Hepatic stellate cell (primary cell): ENCODE measurements at regions not wholly inside any gene's neighbourhood (a gene's known extent, or its start where the extent isn't known, plus 50 kb on each side); places are given as distances from the start of the nearest gene placed in this dataset.

Experiments used
- DNase-seq: peaks from one replicate; pipeline ENCODE4 v3.0.0; 2011; ENCODE audit warnings: low spot score

DNA sequence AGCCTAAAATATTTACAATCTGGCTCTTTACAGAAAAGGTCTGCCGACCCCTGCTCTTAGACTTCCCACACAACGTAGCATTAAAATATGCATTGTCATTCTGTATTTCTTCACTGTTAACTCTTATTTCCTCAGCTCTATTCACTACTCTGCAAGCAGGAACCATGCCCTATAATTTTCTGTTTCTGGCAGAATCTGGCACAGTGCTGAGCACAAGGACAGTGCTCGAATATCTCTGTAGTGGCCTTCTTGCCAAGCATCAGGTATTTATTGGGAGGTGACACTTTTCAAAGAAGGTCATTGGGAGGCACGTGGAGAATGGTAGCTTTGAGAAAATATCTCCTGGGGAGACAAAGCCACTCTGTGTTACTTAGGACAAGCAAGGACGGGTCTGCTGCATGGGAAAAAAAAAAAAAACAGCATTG is 77.9 kb downstream of the PSMG1 start:
- DNase-seq: no peak

DNA sequence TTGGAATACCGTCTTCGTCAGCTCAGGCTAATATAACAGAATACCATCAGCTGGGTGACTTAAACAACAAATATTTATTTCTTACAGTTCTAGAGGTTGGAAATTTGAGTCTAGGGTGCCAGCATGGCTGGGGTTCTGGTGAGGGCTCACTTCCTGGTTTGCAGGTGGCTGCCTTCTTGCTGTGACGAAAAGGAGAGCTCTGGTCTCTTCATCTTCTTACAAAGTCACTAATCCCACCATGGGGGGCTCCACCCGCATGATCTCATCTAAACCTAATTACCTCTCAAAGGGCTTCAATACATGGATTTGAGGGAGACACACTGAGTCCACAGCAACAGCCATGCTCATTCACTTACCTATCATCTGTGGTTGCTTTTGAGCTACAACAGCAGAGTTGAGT is 78.3 kb downstream of the PSMG1 start:
- no peak for DNase-seq

DNA sequence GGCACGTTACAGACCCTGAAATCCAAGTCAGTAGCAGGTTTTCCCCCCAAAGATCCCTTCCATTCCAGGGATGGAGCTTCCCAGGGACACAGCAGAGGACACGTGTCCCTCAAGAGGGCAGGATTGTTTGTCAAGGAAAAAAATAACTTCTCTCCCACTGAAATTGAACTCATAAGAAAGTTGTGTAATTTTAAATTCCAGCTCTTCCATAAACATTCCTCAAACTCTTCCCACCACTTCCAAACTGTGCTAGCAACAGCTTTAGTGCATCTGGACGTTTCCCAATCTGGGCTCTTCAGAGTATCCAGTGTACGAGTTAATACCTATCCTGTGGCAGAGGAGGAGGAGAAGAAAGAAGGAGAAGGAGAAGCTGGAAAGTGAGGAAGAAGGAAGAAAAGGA is 79.6 kb downstream of the PSMG1 start:
- peak; percentile 51 for DNase-seq

DNA sequence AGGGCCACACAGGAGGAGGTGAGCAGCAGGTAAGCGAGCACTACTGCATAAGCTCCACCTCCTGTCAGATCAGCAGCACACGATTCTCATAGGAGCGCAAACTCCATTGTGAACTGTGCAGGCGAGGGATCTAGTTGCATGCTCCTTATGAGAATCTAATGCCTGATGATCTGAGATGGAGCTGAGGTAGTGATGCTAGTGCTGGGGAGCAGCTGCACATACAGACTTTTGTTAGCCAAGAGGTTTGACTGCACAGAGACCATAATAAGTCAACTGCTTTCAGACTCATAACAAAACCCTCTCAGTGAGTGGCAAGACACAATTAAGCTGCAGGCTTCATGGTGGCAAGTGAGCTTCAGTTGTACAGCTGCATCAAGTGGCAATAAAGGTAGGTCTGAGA is 83.4 kb downstream of the PSMG1 start:
- DNase-seq: no peak

DNA sequence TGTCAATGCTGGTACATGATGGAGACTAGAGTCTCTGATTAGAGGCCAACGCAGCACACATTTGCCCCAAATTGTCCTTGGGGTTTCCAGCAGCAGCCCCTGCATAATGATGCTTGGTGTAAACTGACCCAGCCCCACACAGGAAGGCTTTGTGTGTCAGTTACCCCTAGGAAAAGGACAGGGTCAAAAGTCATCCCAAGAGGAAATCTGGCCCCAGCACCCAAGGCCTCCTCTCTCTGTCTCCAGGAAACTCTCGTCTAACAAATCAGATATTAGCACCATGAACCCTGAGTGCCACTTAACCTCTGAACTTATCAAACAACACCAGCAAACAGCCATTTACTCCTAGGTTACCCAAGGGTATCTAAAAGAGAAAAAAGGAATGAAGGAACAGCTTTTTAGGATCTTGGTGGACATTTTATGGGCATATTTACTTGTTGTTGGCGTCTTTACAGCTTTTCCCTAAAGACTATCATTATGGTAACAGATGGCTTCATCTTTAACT is 84.5 kb downstream of the PSMG1 start:
- DNase-seq: no peak

DNA sequence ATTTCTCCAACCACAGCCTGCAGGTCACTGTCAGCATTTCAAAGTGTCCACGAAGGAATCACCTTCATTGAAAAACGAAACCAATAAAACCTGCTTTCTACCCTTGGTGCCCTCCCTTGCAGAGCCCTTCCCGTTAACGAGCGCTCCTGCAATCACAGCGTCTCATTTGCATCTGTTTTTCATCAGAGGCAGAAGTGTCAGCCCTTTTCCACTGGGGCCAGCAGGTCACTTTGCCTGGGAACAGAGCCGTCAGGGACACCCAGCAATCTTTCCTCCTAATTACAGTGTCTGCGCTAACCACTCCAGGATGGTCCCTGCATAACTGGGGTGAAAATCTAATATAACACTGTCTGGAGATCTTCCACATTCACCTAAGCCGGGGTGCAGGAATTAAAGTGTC is 85.3 kb downstream of the PSMG1 start:
- DNase-seq: no peak

DNA sequence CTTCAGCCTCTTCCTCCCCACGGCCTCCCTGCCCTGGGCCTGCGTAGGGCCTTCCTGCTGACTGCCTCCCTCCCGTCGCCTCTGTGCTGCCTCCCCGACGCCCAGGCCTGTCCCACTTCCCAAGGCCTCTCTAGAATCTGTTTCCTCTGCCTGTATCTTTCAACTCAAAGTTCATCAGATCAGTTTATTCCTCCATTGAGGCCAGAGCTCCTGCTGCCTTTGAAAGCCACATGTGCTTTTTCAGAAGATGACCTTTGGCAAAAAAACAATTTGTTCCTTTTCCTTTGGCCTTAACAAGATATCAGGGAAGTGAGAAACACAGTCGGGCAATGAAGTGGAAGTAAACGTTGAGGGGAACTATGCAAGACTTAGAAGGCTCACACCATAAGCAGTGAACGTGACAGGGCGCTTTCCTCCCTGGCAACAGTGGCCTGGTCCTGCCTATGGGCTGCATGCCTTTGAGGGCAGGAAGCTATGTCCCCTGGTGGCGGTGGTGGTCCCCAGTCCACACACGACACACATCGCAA is 85.9 kb downstream of the PSMG1 start:
- no peak for DNase-seq

DNA sequence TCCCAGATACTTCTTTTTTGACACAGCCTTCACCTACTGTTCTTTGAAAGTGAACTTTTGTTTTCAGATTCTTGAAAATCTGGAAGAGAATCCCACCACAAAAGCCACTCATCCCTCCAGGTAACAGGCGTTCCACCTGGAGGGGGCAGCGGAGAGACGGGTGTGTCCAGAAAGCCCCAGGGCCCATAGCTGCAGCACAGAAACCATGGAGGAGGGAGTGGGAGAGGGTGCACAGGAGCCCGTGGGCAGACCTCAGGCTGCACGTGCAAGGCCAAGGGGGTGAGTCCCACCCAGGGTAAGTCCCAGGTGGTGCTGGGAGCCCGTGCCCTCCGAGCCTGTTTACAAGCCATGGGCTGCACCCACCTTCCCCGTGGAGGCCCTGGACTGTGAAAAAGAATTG is 86.5 kb downstream of the PSMG1 start:
- DNase-seq: no peak

DNA sequence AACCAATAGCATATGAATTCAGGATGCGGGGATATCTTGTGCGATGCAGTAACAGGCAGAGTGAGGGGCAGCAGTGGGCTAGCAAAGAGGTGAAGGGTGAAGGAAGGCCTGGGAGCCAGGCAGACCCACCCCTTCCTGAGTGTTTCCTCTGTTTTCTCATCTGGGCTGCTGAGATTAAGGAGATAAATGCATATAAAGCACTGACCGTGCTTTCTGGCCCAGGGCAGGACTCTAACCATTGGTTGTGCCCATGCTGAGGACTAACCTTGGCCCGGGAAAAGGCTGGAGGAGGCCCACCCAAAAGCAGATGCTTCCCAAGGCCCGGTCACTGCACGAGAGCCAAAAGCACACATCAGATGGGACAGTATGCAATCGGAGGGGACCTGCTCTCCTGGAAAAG is 87.6 kb downstream of the PSMG1 start:
- DNase-seq: no peak

DNA sequence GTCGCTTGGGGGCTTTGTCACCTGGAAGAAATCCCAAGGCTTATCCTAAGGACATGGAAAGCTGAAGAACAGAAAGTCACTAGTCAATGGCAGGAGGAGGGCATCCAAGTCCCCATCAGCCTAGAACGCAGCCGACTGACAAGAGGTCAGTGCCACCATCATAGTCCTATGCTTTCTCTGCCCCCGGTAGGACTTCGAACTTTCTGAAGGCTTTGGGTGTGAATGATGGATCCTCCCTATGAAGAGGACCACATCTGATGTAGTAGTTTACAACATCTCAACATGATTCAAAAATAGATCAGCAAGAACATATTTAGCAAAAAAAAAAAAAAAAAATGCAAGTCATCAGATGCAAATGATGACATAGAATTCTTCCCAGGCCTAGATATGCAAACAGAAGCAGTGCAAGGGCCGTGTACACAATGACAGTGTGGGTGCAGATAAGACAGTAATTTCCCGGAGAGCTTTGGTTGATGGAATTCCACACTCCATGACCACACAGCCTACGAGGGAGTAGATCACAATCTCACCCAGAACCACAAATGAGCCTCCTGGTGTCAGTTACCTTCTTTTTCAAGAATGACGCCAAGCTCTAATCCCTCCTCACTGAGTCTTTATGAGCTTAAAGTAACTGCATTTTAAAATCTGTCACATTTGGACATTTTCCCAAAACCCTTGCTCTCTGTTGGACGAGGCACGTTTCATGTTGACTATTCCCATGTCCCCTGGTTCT is 88.2 kb downstream of the PSMG1 start:
- peak; percentile 86 for DNase-seq

DNA sequence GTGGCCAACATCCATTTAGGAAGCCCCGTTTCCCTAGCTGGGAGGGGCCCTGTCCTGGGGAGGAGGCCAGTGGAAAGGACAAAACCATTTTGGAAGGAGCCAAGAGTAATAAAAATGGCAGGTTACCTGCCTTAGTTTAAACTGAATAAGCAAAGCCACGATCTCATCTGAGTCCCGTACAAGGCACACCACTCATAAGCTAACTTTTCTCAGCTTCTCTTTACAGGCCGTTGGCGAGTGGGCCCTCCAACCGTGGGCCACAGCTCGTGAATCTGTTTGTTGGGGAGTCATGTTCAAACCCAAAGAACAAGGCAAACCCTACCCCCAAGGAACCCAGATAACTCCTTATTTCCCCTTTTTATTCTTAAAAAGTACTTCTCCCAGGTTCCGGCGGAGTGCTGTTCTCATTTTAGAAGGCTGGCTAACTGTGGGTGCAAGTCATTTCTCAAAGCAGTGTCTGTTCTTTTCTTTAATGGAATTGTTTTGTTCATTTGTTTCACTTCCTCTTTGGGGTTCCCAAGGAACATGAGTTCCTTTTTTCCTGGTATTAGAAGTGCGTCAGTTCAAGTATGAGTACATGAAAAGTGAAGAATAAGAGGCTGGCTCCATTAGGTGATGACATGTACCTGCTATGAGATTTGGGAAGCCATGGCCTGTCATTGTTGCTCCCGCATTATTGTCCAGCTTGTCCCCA is 89.0 kb downstream of the PSMG1 start:
- no peak for DNase-seq

DNA sequence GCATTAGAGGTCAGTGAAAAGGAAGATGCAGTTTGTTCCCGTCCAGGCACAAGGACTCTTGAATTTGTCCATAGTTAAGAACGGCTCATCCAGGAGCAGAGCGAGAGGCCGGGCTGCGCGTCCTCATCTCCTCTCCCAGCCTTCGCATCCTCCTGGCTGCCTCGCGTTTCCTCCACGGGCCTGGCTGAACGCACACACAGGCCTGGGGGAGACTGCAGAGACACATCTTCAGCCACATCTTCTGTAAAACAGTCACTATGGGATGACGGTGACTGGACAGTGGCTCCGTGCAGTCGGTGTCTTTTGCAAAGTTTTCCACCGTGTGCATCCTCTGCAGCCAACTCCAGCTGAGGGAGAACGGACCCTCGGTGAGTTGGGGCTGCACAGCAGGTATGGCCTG is 89.7 kb downstream of the PSMG1 start:
- DNase-seq: no peak

DNA sequence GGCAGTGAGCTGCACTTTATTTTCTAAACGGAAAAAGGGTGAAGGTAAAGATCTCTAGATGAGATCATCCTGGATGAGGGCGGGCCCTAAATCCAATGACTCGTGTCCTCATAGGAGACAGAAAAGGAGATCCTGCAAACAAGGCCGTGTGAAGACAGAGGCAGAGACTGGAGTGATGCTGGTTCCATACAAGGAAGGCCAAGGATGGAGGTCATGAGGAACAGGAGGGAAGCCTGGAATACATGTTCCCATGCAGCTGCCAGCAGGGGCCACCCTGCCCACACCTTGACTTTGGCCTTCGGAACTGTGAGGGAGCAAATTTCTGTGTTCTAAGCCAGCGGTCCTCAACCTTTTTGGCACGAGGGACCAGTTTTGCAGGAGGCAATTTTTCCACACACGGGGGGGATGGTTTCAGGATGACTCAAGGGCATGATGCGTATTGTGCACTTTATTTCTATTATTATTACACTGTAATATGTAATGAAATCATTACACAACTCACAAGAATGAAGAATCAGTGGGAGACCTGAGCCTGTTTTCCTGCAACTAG is 94.3 kb downstream of the PSMG1 start:
- no peak for DNase-seq

DNA sequence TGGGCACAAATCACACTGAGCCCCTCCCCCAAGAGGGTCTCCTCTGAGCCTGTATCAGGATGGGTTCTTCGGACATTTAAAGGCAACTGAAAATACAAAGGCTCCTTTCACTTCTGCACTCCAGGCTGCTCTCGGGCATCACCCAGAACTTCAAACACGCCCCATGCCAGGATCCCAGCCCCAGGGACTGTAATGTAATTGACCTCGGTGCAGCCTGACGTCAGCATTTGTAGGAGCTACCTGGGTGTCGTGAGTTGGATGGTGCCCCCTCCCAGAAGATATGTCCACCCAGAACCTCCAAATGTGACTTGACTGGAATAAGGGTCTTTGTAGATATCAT is 95.2 kb downstream of the PSMG1 start:
- DNase-seq: no peak

DNA sequence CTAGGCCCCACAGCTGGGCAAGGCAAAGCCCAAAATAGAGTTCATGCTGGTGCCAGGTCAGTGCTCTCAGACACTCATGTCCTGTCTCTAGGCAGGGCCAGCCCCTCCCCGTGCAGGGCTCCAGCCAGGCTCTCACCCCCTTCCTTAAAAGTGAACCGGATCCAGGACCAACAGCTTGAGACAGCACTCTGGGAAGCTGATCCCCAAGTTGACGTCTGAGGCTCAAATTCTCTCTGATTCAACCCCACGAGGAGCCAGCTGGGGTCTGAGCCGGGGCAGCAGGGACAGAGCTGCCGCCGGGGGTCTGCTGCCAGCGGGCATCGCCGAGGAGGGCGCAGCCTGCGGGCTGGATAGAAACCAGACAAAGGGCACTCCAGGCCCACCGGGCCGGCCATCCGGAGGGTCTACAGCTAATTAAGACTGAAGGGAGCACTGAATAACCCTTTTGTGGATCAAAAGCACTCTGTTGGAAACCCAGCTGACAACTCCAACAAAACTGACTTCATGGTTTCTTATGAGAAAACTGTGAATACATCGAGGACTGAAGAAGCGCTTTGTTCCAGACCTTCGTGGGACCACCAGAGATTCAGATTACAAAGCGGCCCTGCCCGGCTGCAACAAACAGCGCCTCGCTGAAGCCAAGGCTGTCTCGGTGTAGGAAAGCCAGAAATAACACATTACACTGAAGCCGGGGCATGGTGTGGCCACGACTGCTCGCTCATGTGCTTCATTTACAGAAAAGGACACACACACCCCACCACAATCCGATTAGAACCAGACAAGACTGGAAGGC is 95.8 kb downstream of the PSMG1 start:
- no peak for DNase-seq

DNA sequence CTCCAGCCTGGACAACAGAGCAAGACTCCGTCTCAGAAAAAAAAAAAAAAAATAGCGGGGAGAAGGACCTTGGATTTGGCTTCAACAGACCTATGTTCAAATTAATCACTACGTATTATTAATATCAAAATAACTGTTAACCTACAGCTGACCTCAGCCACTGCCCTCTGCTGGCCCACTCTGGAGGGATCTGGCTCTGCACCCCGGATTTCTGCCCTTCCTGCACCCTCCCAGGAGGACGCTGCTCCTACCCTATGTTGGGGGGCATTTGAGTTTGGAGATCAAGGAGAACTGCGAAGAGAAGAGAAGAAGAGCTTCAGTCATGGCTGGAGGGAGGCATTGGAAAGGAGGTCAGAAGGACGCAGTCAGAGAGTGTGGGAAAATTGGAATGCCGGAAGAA is 96.7 kb downstream of the PSMG1 start:
- DNase-seq: no peak

DNA sequence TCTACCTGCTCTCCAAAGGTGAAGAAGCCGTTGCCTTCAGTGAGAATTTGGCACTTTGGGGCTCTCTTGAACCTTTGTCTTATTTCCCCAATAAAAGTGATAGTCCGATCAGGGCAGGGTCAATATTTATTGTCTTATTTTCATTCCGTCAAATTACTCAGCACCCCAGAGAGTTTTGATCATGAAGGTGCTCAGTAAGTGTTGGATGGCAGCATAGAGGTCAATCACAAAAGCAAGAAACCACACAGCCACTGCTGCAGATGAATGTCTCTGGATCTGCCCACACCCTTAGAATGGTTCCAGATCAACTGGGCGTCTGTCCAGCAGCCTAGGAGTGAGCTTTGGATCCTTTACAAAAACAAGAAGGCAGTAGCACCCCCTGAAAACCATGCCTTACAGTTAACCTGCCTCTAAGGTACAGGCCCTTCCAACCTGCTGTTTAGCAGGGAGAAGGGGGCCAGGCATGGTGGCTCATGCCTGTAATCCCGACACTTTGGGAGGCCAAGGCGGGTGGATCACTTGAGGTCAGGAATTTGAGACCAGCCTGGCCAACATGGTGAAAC is 97.3 kb downstream of the PSMG1 start:
- no peak for DNase-seq

DNA sequence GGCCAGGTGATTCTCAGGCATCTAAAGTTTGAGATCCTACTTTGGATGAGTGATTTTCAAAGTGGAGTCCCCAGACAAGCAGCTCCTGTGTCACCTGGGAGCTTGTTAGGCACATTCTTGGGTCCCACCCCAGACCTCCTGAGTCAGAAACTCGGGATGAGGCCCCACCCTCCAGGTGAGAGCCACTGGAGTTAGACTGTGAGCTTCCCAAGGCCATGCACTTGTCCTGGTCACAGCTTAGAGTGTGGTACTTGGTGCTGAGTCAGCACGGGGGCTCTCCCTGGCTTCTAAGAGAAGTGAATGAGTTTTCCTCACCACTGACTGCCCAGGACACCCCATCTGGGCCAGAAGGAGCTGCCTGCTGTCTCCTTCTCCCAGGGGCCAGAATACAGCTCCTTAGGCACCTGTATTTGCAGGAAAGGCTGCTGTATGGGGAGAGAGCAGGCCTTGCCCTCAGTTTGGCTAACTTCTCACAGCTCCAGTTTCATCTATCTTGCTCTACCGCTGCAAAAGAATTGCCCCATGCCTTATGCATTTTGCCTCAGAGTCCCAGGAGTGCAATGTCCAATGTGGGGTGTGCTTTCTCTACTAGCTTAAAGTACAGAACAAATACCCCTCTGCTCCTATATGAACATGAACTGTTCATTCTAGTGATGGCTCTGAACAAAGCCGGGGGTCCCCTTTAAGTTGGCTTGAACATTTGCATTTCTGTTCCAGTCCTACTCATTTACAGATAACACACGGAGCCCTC is 98.1 kb downstream of the PSMG1 start:
- no peak for DNase-seq

DNA sequence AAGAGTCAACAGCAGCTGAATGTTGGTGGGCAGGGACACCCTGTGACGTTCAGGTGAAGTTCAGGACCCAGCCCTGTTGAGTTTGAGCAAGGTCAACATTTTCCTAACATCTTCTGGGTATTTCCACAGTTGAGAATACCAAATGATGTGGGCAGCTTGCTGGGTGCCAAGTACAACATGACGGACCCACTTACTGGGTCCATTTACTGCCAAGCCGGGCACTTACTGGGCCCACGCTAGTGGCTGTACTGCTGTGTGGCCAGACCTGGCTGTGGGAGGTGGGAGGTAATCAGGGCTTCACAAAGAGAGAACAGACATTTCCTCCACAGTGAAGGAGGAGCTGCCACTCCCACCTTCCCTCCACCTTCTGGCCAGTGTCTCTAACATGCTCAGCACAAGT is 99.2 kb downstream of the PSMG1 start:
- no peak for DNase-seq

DNA sequence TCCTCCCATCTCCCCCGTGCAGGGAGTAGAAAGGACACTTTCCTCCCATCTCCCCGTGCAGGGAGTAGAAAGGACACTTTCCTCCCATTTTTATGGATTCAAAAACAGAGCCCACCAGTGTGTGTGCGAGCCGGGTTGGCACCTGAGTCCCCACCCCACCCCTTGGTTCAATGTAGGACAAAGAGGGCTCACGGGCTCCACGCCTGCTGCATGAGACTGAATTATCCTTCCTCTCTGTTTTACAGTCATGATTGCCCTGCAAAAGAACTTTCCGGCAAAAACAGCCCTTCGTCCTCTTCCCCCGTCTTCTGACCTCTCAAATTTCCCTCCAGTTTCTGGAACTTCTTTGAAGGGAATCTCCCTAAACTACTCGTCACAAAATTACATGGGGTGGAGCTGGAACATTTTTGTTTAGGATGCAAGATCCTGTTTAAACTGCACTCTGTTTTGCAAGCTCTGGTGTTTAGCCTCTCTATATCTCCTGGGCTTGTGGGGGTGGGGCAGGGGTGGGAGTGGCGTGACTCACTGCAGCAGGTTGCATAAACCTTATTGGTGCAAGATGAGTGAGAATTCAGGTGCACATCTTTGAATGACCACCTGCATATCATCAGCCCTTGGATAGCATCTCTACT is 99.8 kb downstream of the PSMG1 start:
- DNase-seq: no peak
